C4-2B (cell line): ENCODE measurements at regions not wholly inside any gene's neighbourhood (a gene's known extent, or its start where the extent isn't known, plus 50 kb on each side); places are given as distances from the start of the nearest gene placed in this dataset.
"Not testable (repeated sequence)": the region's sequence is repeated elsewhere in the genome, so short reads cannot be mapped to it uniquely, and the experiment has no call there.

Experiments
- H3K27ac ChIP-seq: fragments of 450-650 bp; 2 replicates; pipeline ENCODE4 v1.5.1; 2017
- ZFX ChIP-seq: fragments of 450-650 bp; IDR thresholded peaks from 2 replicates; pipeline ENCODE4 v1.6.1; 2017
- TF ChIP-seq, protein P1 (sequence below): fragments of 450-650 bp; conservative IDR thresholded peaks from 2 replicates; pipeline ENCODE4 v1.5.1; 2017; ENCODE audit warnings: mild to moderate bottlenecking

- no peak for TF ChIP-seq ZFX
- TF ChIP-seq, protein P1, sequence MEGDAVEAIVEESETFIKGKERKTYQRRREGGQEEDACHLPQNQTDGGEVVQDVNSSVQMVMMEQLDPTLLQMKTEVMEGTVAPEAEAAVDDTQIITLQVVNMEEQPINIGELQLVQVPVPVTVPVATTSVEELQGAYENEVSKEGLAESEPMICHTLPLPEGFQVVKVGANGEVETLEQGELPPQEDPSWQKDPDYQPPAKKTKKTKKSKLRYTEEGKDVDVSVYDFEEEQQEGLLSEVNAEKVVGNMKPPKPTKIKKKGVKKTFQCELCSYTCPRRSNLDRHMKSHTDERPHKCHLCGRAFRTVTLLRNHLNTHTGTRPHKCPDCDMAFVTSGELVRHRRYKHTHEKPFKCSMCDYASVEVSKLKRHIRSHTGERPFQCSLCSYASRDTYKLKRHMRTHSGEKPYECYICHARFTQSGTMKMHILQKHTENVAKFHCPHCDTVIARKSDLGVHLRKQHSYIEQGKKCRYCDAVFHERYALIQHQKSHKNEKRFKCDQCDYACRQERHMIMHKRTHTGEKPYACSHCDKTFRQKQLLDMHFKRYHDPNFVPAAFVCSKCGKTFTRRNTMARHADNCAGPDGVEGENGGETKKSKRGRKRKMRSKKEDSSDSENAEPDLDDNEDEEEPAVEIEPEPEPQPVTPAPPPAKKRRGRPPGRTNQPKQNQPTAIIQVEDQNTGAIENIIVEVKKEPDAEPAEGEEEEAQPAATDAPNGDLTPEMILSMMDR, result no peak
- no peak overlapping the region for H3K27ac ChIP-seq
Observed at GRCh38 chr13:37510441-37510840, 88.1 kb downstream of the POSTN start.

DNA sequence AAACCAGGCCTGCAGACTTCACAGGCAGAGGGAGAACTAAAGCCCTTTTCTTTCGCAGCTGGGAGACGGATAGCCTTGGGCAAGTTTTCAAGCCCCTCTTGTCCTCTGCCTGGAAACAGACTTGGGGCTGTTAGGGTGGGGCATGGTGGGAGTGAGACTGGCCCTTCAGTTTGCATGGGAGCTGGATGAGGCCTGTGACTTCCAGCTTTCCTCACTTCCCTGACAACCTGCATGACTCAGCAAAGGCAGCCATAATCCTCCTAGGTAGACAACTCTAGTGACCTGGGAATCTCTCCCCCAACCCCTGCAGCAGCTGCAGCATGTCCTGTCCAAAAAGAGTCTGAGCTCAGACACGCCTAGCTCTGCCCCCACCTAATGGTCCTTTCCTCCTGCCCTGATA, 93.0 kb downstream of the POSTN start:
- TF ChIP-seq, protein P1, result no peak
- no peak for TF ChIP-seq ZFX
- no peak overlapping the region for H3K27ac ChIP-seq

DNA sequence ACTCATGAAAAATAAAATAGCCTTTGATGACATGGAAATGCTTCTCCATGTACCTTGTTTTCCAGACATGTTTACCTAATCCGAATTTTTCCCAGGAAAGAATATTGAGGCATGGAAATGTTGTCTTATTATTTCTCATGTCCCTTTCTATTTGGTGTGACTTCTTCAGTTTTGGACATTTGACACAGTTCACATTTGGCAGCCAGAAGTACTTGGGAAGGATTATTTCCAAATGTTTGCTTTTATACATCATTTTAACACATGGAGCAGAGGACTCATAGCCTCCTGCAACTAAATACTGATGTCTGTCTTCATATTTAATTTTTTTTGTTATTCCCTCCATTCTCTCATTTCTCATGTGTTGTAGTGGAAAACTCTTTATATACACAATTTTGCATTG, 94.3 kb downstream of the POSTN start:
- H3K27ac ChIP-seq, result no peak overlapping the region
- no peak for TF ChIP-seq ZFX
- TF ChIP-seq, protein P1, result no peak

DNA sequence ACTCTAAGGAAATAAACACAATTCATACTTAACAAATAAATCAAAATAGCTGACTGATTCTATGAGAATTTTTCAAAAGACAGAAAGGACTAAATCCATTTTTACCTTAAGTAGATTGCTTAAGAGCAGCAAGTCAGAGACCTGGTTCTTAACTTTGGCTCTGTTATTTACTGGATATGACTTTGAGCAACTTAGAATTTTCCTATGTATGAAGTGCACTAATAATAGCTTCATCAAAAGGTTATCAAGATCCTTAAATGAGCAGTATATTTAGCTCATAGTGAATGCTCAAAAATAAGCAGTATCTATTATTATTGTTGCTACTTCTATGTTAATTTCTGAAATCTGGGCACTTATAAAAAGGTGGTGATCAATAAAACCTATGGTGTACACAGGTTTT, 95.3 kb downstream of the POSTN start:
- no peak overlapping the region for H3K27ac ChIP-seq
- no peak for TF ChIP-seq ZFX
- TF ChIP-seq, protein P1, result no peak

- not testable (repeated sequence) for H3K27ac ChIP-seq
Observed at GRCh38 chr13:37502303-37502993, 96.1 kb downstream of the POSTN start.

GRCh38 chr13:37501187-37501586, 97.4 kb downstream of the POSTN start:
- H3K27ac ChIP-seq, result no peak overlapping the region
- TF ChIP-seq ZFX, result no peak
- TF ChIP-seq, protein P1, result no peak

DNA sequence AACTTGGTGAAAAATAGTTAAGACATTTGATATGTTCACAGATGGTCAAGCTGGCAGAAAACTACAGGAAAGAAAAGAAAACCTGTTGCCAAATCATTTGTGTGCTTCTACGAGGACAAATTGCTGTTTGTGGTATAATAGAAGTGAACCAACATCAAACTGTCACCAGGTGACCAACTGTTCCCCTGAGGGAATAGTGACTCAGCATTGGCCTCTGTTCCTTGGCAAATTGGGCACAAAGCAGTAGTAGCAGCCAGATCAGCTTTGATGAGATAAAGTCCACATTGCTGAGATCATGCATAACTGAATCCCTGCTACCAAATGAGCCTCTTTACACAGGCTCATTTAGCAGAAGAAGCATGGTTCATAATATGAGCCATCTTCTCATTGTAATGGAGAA, 103.5 kb downstream of the POSTN start:
- TF ChIP-seq, protein P1, result no peak
- TF ChIP-seq ZFX, result no peak
- H3K27ac ChIP-seq, result no peak overlapping the region

DNA sequence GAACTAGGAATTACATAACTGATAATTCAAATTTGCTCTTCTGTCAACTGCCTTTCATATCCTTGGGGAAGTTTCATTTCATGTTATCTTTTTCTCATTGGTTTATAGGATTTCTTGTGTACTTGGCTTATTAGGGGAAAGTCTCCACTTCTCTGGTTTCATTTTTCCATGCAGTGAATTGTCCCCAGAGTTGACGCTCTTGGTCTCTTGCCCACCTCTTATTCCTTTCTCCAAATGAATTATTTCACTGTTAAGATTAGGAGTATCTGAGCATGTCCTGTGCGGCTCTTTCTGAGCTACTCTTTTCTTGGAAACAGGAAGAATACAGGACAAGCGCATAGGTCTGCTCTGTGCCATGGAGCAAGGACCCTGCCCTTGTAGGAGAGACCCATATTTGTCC, 104.8 kb downstream of the POSTN start:
- no peak overlapping the region for H3K27ac ChIP-seq
- TF ChIP-seq, protein P1, result no peak
- TF ChIP-seq ZFX, result no peak
